Thyroid gland (tissue), 4 donors: ENCODE measurements at regions not wholly inside any gene's neighbourhood (a gene's known extent, or its start where the extent isn't known, plus 50 kb on each side); places are given as distances from the start of the nearest gene placed in this dataset.

Source experiments
- CTCF ChIP-seq, 6 experiments: fragments of 200-600 bp in 3 of 6; fragments of 450-650 bp in 3 of 6; sonication (generic) in 3 of 6; IDR thresholded peaks; one replicate each; pipeline ENCODE4 v1.5.1; 2016 to 2019; ENCODE audit warnings: antibody characterized with exemption in 6 of 6, mild to moderate bottlenecking in 2 of 6, inconsistent platforms in 1 of 6, moderate library complexity in 1 of 6
- POLR2A ChIP-seq, 2 donors: fragments of 450-650 bp; IDR thresholded peaks; one replicate each; pipeline ENCODE4 v1.6.1; 2017; ENCODE audit warnings: antibody characterized with exemption in 2 of 2, mild to moderate bottlenecking in 2 of 2, moderate library complexity in 1 of 2

- TF ChIP-seq CTCF (IDR thresholded peaks at IDR 0.05) (no peak), POLR2A (IDR thresholded peaks at IDR 0.05) (no peak)
These were observed 152.6 kb upstream of the LUZP2 start for GRCh38 chr11:24344222-24344621.
